ENCODE measurements at regions not wholly inside any gene's neighbourhood (a gene's known extent, or its start where the extent isn't known, plus 50 kb on each side); places are given as distances from the start of the nearest gene placed in this dataset.

GRCh38 chr13:84946192-84946591, 853.0 kb downstream of the SLITRK6 start:
- TF ChIP-seq CTCF (conservative IDR thresholded peaks at IDR 0.05; ENCODE audit: low read length) (no peak), EZH2phosphoT487 (IDR thresholded peaks at IDR 0.05; ENCODE audit: borderline replicate concordance) (no peak)
